Endothelial cell of umbilical vein (primary cell): ENCODE measurements at regions not wholly inside any gene's neighbourhood (a gene's known extent, or its start where the extent isn't known, plus 50 kb on each side); places are given as distances from the start of the nearest gene placed in this dataset.

Source experiments
- BruUV-seq: library from RNA; stranded (reverse); fragments of 400-500 nt; replicated peaks from 2 replicates; lab custom pipeline; 2021; lab: Mats Ljungman, UMichigan
- CTCF ChIA-PET: fragments of 300-600, 350-600 bp; sonication (Branson Sonifier 250); formaldehyde crosslinking; loops from one replicate; lab custom pipeline; 2021; ENCODE audit warnings: antibody characterized with exemption, inconsistent platforms; lab: Charles Lee
- POLR2A ChIA-PET: fragments of 300-600, 350-600 bp; sonication (Branson Sonifier 250); formaldehyde crosslinking; loops from one replicate; lab custom pipeline; 2021; ENCODE audit warnings: antibody characterized with exemption, inconsistent platforms; lab: Charles Lee
- DNase-seq: peaks from one replicate; pipeline ENCODE4 v3.0.0-alpha.2; 2011; ENCODE audit warnings: low read depth, low spot score
- FAIRE-seq: peaks from 2 replicates; lab custom pipeline; 2011; peaks lifted over from hg19 to GRCh38; lab: Jason Lieb, UNC
- H2AFZ ChIP-seq: 2 replicates; pipeline ENCODE4 v1.6.0; 2012; ENCODE audit warnings: low read depth, low read length, control low read depth, inconsistent platforms
- H3K27ac ChIP-seq: 2 replicates; pipeline ENCODE4 v1.5.1; 2011; ENCODE audit warnings: low read depth, mild to moderate bottlenecking, control low read depth, low read length, moderate library complexity; ENCODE audit not compliant: insufficient read depth
- H3K27me3 ChIP-seq, 2 experiments: 2 replicates each; pipeline versions ENCODE4 v1.6.0 to v1.6.1; 2011; ENCODE audit warnings: low read length in 2 of 2, mixed read lengths in 1 of 2; ENCODE audit not compliant: control insufficient read depth in 2 of 2, insufficient read depth in 2 of 2
- H3K36me3 ChIP-seq, 2 experiments: 2 replicates in 1 of 2; 3 replicates in 1 of 2; pipeline ENCODE4 v1.5.1; 2011; ENCODE audit warnings: low read length in 2 of 2, mild to moderate bottlenecking in 1 of 2, moderate library complexity in 1 of 2; ENCODE audit not compliant: control insufficient read depth in 2 of 2, insufficient read depth in 2 of 2; ENCODE audit errors: extremely low read depth in 1 of 2
- H3K4me1 ChIP-seq: 3 replicates; pipeline ENCODE4 v1.5.1; 2011; ENCODE audit warnings: mild to moderate bottlenecking, low read length; ENCODE audit not compliant: control insufficient read depth, insufficient read depth; ENCODE audit errors: extremely low read depth
- H3K4me2 ChIP-seq: 2 replicates; pipeline ENCODE4 v1.6.1; 2011; ENCODE audit warnings: low read length, control low read depth, mixed read lengths; ENCODE audit not compliant: insufficient read depth
- H3K4me3 ChIP-seq, 3 experiments: fragments of 200-600 bp in 1 of 3; sonication (generic), shearing (Covaris generic) in 1 of 3; replicated peaks in 1 of 3; 2 replicates each; pipeline ENCODE4 v1.5.1; 2011 to 2016; ENCODE audit warnings: control low read depth in 3 of 3, low read length in 3 of 3, mild to moderate bottlenecking in 2 of 3, inconsistent platforms in 1 of 3, low read depth in 1 of 3, moderate library complexity in 1 of 3; ENCODE audit not compliant: insufficient read depth in 1 of 3
- H3K79me2 ChIP-seq: 2 replicates; pipeline ENCODE4 v1.6.0; 2012; ENCODE audit warnings: low read length, inconsistent platforms; ENCODE audit not compliant: control insufficient read depth, insufficient read depth
- H3K9ac ChIP-seq: replicated peaks from 2 replicates; pipeline ENCODE3; 2011; ENCODE audit warnings: low read length, control low read depth; ENCODE audit not compliant: insufficient read depth; ENCODE audit errors: extremely low read depth
- H3K9me1 ChIP-seq: replicated peaks from 3 replicates; pipeline ENCODE4 v1.6.0; 2011; ENCODE audit warnings: mild to moderate bottlenecking, low read length; ENCODE audit not compliant: control insufficient read depth, insufficient read depth; ENCODE audit errors: extremely low read depth
- H3K9me3 ChIP-seq: replicated peaks from 2 replicates; pipeline ENCODE4 v1.5.1; 2012; ENCODE audit warnings: low read length, inconsistent platforms; ENCODE audit not compliant: control insufficient read depth, insufficient read depth
- H4K20me1 ChIP-seq: replicated peaks from 2 replicates; pipeline ENCODE3; 2011; ENCODE audit warnings: mild to moderate bottlenecking, low read length; ENCODE audit not compliant: control insufficient read depth, insufficient read depth; ENCODE audit errors: extremely low read depth
- CTCF ChIP-seq, 2 donors: IDR thresholded peaks; 1 replicate in 1 of 2; 2 replicates in 1 of 2; pipeline ENCODE4 v1.5.1; 2011; ENCODE audit warnings: low read length in 2 of 2, mild to moderate bottlenecking in 2 of 2, moderate library complexity in 2 of 2, control low read depth in 1 of 2, inconsistent platforms in 1 of 2, low read depth in 1 of 2; ENCODE audit not compliant: insufficient read depth in 1 of 2; ENCODE audit errors: extremely low read depth in 1 of 2
- EZH2 ChIP-seq: IDR thresholded peaks from 2 replicates; pipeline ENCODE4 v1.6.1; 2012; ENCODE audit warnings: borderline replicate concordance, low read depth, mild to moderate bottlenecking, moderate library complexity, low read length, inconsistent platforms; ENCODE audit not compliant: severe bottlenecking
- FOS ChIP-seq: IDR thresholded peaks from 2 replicates; pipeline ENCODE4 v1.6.1; 2011; ENCODE audit warnings: mild to moderate bottlenecking, low read length, moderate library complexity, borderline replicate concordance; ENCODE audit not compliant: insufficient read depth
- JUN ChIP-seq: IDR thresholded peaks from 2 replicates; pipeline ENCODE4 v1.6.1; 2011; ENCODE audit warnings: borderline replicate concordance, low read depth; ENCODE audit not compliant: insufficient read length, insufficient read depth
- MAX ChIP-seq: IDR thresholded peaks from 2 replicates; pipeline ENCODE4 v1.6.1; 2011; ENCODE audit not compliant: insufficient read depth, insufficient read length
- MYC ChIP-seq: IDR thresholded peaks from one replicate; pipeline ENCODE4 v1.6.1; 2011; ENCODE audit warnings: mild to moderate bottlenecking, low read depth, low read length
- POLR2A ChIP-seq: IDR thresholded peaks from 2 replicates; pipeline ENCODE4 v1.6.1; 2012; ENCODE audit warnings: low read depth, mild to moderate bottlenecking, control low read depth, low read length
- POLR2AphosphoS5 ChIP-seq: IDR thresholded peaks from 2 replicates; pipeline ENCODE4 v1.6.1; 2012; ENCODE audit warnings: low read depth, mild to moderate bottlenecking, control low read depth, low read length, moderate library complexity; ENCODE audit not compliant: insufficient read depth
- dilution Hi-C: fragments of 300-500 bp; cut with MboI; formaldehyde crosslinking; loops from one replicate; pipeline ENCODE4 v1.15.0; 2019; ENCODE audit warnings: low sequenced_read_pairs; ENCODE audit not compliant: extremely low pct_ligation_motif_present
- intact Hi-C: fragments of 100-400 bp; cut with micrococcal nuclease; formaldehyde crosslinking; loops from one replicate; pipeline ENCODE4 v1.10.0; 2022

- no peaks in the 10 kb centered on the region for H3K79me2 ChIP-seq
- TF ChIP-seq POLR2AphosphoS5 (no peak), JUN (no peak), MYC (no peak), CTCF (IDR thresholded peaks at IDR 0.05; ENCODE audit: extremely low read depth in 1 of 2, insufficient read depth in 1 of 2, low read depth in 1 of 2, low read length in 2 of 2) (no peak), FOS (no peak), MAX (no peak), EZH2 (no peak), POLR2A (no peak)
- no peak overlapping the region for H3K9ac ChIP-seq
- no peaks in the 10 kb centered on the region for H4K20me1 ChIP-seq
- no peak overlapping the region for H3K4me2 ChIP-seq
- no peak overlapping the region for H3K4me3 ChIP-seq
- ChIA-PET POLR2A (no interaction called here), CTCF (no interaction called here)
- no peak for FAIRE-seq
- DNase-seq: no peak
- BruUV-seq: no TSS peak
- H2AFZ ChIP-seq: no peak overlapping the region
- no peaks in the 10 kb centered on the region for H3K9me1 ChIP-seq
- no peak overlapping the region for H3K27ac ChIP-seq
- H3K36me3 ChIP-seq: no peaks in the 10 kb centered on the region
- no peaks in the 10 kb centered on the region for H3K27me3 ChIP-seq
- dilution Hi-C loops (no loop called here), intact Hi-C loops (no loop called here)
- H3K4me1 ChIP-seq: no peaks in the 10 kb centered on the region
- H3K9me3 ChIP-seq: no peaks in the 10 kb centered on the region
Measured at GRCh38 chr6:8335381-8335780, 100.0 kb downstream of the SLC35B3 start.
